SK-N-SH treated with all-trans-retinoic acid at 6 μM for 48 hours (cell line): ENCODE measurements at regions not wholly inside any gene's neighbourhood (a gene's known extent, or its start where the extent isn't known, plus 50 kb on each side); places are given as distances from the start of the nearest gene placed in this dataset.
"Not testable (repeated sequence)": the region's sequence is repeated elsewhere in the genome, so short reads cannot be mapped to it uniquely, and the experiment has no call there.

Experiments used
- ATAC-seq: fragments of 200-7000 bp; cut with Tn5 transposase; 3 replicates; pipeline ENCODE4 v1.9.1; 2020; ENCODE audit warnings: mild to moderate bottlenecking, moderate library complexity
- ARNTL ChIP-seq: fragments of 450-650 bp; formaldehyde crosslinking; IDR thresholded peaks from 2 replicates; pipeline ENCODE4 v1.5.0; 2020; ENCODE audit warnings: low read depth, mild to moderate bottlenecking, moderate library complexity, borderline replicate concordance
- BACH2 ChIP-seq: fragments of 250-450 bp; sonication (Bioruptor Pico); IDR thresholded peaks from 2 replicates; pipeline ENCODE4 v1.9.0; 2021; ENCODE audit warnings: mild to moderate bottlenecking, borderline replicate concordance
- CREB5 ChIP-seq: fragments of 250-450 bp; sonication (Bioruptor Pico); IDR thresholded peaks from 2 replicates; pipeline ENCODE4 v1.5.1; 2020; ENCODE audit warnings: low read depth, mild to moderate bottlenecking, moderate library complexity
- CSDC2 ChIP-seq: fragments of 250-450 bp; sonication (Bioruptor Pico); IDR thresholded peaks from 2 replicates; pipeline ENCODE4 v1.5.0; 2020; ENCODE audit warnings: mild to moderate bottlenecking, moderate library complexity
- CSRNP3 ChIP-seq: fragments of 250-450 bp; sonication (Bioruptor Pico); IDR thresholded peaks from 2 replicates; pipeline ENCODE4 v1.5.1; 2021; ENCODE audit warnings: mild to moderate bottlenecking, moderate library complexity
- GLIS3 ChIP-seq: fragments of 250-450 bp; sonication (Bioruptor Pico); IDR thresholded peaks from 2 replicates; pipeline ENCODE4 v1.5.0; 2020; ENCODE audit warnings: mild to moderate bottlenecking, moderate library complexity
- PATZ1 ChIP-seq: fragments of 250-450 bp; sonication (Bioruptor Pico); IDR thresholded peaks from 2 replicates; pipeline ENCODE4 v1.8.0; 2020; ENCODE audit warnings: mild to moderate bottlenecking, moderate library complexity, borderline replicate concordance
- POU6F1 ChIP-seq: fragments of 250-450 bp; sonication (Bioruptor Pico); IDR thresholded peaks from 2 replicates; pipeline ENCODE4 v1.8.0; 2021; ENCODE audit warnings: low read depth, mild to moderate bottlenecking, moderate library complexity, borderline replicate concordance
- PPARA ChIP-seq: fragments of 250-450 bp; sonication (Bioruptor Pico); IDR thresholded peaks from 2 replicates; pipeline ENCODE4 v1.5.0; 2020; ENCODE audit warnings: mild to moderate bottlenecking, borderline replicate concordance
- RARB ChIP-seq: fragments of 250-450 bp; sonication (Bioruptor Pico); IDR thresholded peaks from 2 replicates; pipeline ENCODE4 v1.8.0; 2021; ENCODE audit warnings: mild to moderate bottlenecking, moderate library complexity
- TCF4 ChIP-seq: fragments of 250-450 bp; sonication (Bioruptor Pico); IDR thresholded peaks from 2 replicates; pipeline ENCODE4 v1.8.0; 2021; ENCODE audit warnings: mild to moderate bottlenecking, moderate library complexity, borderline replicate concordance
- TOX ChIP-seq: fragments of 250-450 bp; sonication (Bioruptor Pico); IDR thresholded peaks from 2 replicates; pipeline ENCODE4 v1.8.0; 2021; ENCODE audit warnings: mild to moderate bottlenecking, moderate library complexity, borderline replicate concordance
- TSHZ2 ChIP-seq: fragments of 250-450 bp; sonication (Bioruptor Pico); IDR thresholded peaks from 2 replicates; pipeline ENCODE4 v1.5.0; 2020; ENCODE audit warnings: mild to moderate bottlenecking, moderate library complexity
- ZC3H10 ChIP-seq: fragments of 250-450 bp; sonication (Bioruptor Pico); IDR thresholded peaks from 2 replicates; pipeline ENCODE4 v1.5.1; 2021; ENCODE audit warnings: mild to moderate bottlenecking, moderate library complexity
- ZFP3 ChIP-seq: fragments of 250-450 bp; sonication (Bioruptor Pico); IDR thresholded peaks from 2 replicates; pipeline ENCODE4 v1.5.0; 2020; ENCODE audit warnings: mild to moderate bottlenecking, moderate library complexity
- ZFP30 ChIP-seq: fragments of 450-650 bp; formaldehyde crosslinking; IDR thresholded peaks from 2 replicates; pipeline ENCODE4 v1.5.0; 2022; ENCODE audit warnings: mild to moderate bottlenecking, moderate library complexity
- ZNF565 ChIP-seq: fragments of 450-650 bp; formaldehyde crosslinking; conservative IDR thresholded peaks from 2 replicates; pipeline ENCODE4 v1.5.0; 2020; ENCODE audit warnings: low read depth, mild to moderate bottlenecking, moderate library complexity
- ZNF70 ChIP-seq: fragments of 450-650 bp; formaldehyde crosslinking; IDR thresholded peaks from 2 replicates; pipeline ENCODE4 v1.5.0; 2020; ENCODE audit warnings: mild to moderate bottlenecking, moderate library complexity
- ZNF8 ChIP-seq: fragments of 450-650 bp; formaldehyde crosslinking; IDR thresholded peaks from 2 replicates; pipeline ENCODE4 v1.5.0; 2020; ENCODE audit warnings: mild to moderate bottlenecking, moderate library complexity

- no peak for TF ChIP-seq POU6F1 (CRISPR knock-in tag)
Observed at GRCh38 chrX:129310000-129310399, 213.3 kb downstream of the SMARCA1 start (continued).

GRCh38 chrX:129262912-129263311 is 260.4 kb downstream of the SMARCA1 start:
- no peak for ATAC-seq

GRCh38 chrX:129255516-129255915 is 267.8 kb downstream of the SMARCA1 start:
- ATAC-seq: not testable (repeated sequence)

More at GRCh38 chrX:129262912-129263311, 260.4 kb downstream of the SMARCA1 start:
- TF ChIP-seq RARB (CRISPR knock-in tag): no peak
- no peak for TF ChIP-seq ZNF8 (CRISPR knock-in tag)
- no peak for TF ChIP-seq CSDC2 (CRISPR knock-in tag)
- no peak for TF ChIP-seq CSRNP3 (CRISPR knock-in tag)
- TF ChIP-seq BACH2 (CRISPR knock-in tag): no peak
- no peak for TF ChIP-seq GLIS3 (CRISPR knock-in tag)
- TF ChIP-seq POU6F1 (CRISPR knock-in tag): no peak
- TF ChIP-seq CREB5 (CRISPR knock-in tag): no peak
- TF ChIP-seq ZFP3 (CRISPR knock-in tag): no peak

GRCh38 chrX:129249563-129249962 is 273.7 kb downstream of the SMARCA1 start:
- no peak for ATAC-seq
- no peak for TF ChIP-seq CSRNP3 (CRISPR knock-in tag)
- no peak for TF ChIP-seq ARNTL (CRISPR knock-in tag)
- TF ChIP-seq TOX: no peak
- TF ChIP-seq ZNF8 (CRISPR knock-in tag): no peak
- no peak for TF ChIP-seq ZFP30 (CRISPR knock-in tag)
- TF ChIP-seq PPARA (CRISPR knock-in tag): no peak
- TF ChIP-seq RARB (CRISPR knock-in tag): no peak
- no peak for TF ChIP-seq CSDC2 (CRISPR knock-in tag)
- no peak for TF ChIP-seq ZNF565
- no peak for TF ChIP-seq POU6F1 (CRISPR knock-in tag)
- TF ChIP-seq BACH2 (CRISPR knock-in tag): no peak
- no peak for TF ChIP-seq ZFP3 (CRISPR knock-in tag)
- no peak for TF ChIP-seq ZNF70 (CRISPR knock-in tag)
- TF ChIP-seq ZC3H10: no peak
- no peak for TF ChIP-seq CREB5 (CRISPR knock-in tag)
- TF ChIP-seq GLIS3 (CRISPR knock-in tag): no peak
- TF ChIP-seq TSHZ2 (CRISPR knock-in tag): no peak
- no peak for TF ChIP-seq TCF4 (CRISPR knock-in tag)
- TF ChIP-seq PATZ1 (CRISPR knock-in tag): no peak
